Smooth muscle cell (in vitro differentiated cells): ENCODE measurements at regions not wholly inside any gene's neighbourhood (a gene's known extent, or its start where the extent isn't known, plus 50 kb on each side); places are given as distances from the start of the nearest gene placed in this dataset.

Source experiments
- DNase-seq: peaks from one replicate; lab custom pipeline; 2025; ENCODE audit not compliant: unreplicated experiment; lab: John Stamatoyannopoulos, UW
- H2AFZ ChIP-seq: fragments of 200-600 bp; sonication (generic); 2 replicates; pipeline ENCODE4 v1.6.0; 2016; ENCODE audit warnings: antibody characterized with exemption, low read depth, mild to moderate bottlenecking
- H3F3A ChIP-seq: fragments of 200-600 bp; sonication (generic); 2 replicates; pipeline ENCODE4 v1.6.0; 2017; ENCODE audit warnings: antibody characterized with exemption, low read depth
- H3K27ac ChIP-seq: fragments of 200-600 bp; sonication (generic); 2 replicates; pipeline ENCODE4 v1.5.1; 2016; ENCODE audit warnings: low read depth, mild to moderate bottlenecking
- H3K27me3 ChIP-seq: fragments of 200-600 bp; sonication (generic); 2 replicates; pipeline ENCODE4 v1.6.1; 2016; ENCODE audit warnings: low read depth, mild to moderate bottlenecking
- H3K36me3 ChIP-seq: fragments of 200-600 bp; sonication (generic); 2 replicates; pipeline ENCODE4 v1.5.1; 2016; ENCODE audit warnings: low read depth
- H3K4me1 ChIP-seq: fragments of 200-600 bp; sonication (generic); 2 replicates; pipeline ENCODE4 v1.5.1; 2016; ENCODE audit warnings: low read depth
- H3K4me2 ChIP-seq: fragments of 200-600 bp; sonication (generic); 2 replicates; pipeline ENCODE4 v1.6.0; 2016; ENCODE audit warnings: mild to moderate bottlenecking
- H3K4me3 ChIP-seq: fragments of 200-600 bp; sonication (generic); 2 replicates; pipeline ENCODE4 v1.5.1; 2016; ENCODE audit warnings: mild to moderate bottlenecking
- H3K79me2 ChIP-seq: fragments of 200-600 bp; sonication (generic); 2 replicates; pipeline ENCODE4 v1.6.0; 2016; ENCODE audit warnings: low read depth, mild to moderate bottlenecking
- H3K9ac ChIP-seq: fragments of 200-600 bp; sonication (generic); 2 replicates; pipeline ENCODE4 v1.6.0; 2016; ENCODE audit warnings: low read depth
- H3K9me3 ChIP-seq: fragments of 200-600 bp; sonication (generic); replicated peaks from 2 replicates; pipeline ENCODE4 v1.5.1; 2016; ENCODE audit warnings: low read depth
- H4K20me1 ChIP-seq: fragments of 200-600 bp; sonication (generic); 2 replicates; pipeline ENCODE4 v1.6.0; 2016; ENCODE audit warnings: low read depth
- WGBS: methylation state at CpG from one replicate; pipeline ENCODE4 v1.1.7; 2016; ENCODE audit warnings: low lambda C conversion rate; 5-methylcytosine and 5-hydroxymethylcytosine counted together
- TF ChIP-seq, protein P1 (sequence below): fragments of 200-600 bp; sonication (generic); IDR thresholded peaks from 2 replicates; pipeline ENCODE4 v1.5.1; 2017; ENCODE audit warnings: borderline replicate concordance, mild to moderate bottlenecking, antibody characterized with exemption; ENCODE audit not compliant: insufficient read depth, poor library complexity, severe bottlenecking

DNA sequence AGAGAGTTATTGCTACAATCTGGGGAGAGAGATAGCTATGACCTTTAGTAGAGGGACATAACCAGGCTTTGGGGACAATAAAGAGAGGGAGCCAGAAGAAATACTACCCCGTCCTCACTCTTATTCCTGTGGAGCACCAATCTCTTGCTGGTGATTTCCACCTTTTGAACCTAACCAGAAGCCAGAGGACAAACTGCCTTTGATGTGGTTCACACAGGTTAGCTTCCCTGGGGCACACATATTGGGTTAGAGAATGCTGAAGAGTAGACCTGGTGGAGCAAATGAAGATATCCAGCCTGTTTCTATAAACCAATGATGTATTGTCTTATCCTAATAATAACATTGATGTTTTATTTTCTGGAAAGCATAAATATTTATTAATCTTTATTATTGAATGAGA lies 399.3 kb downstream of the HTR7 start:
- Histone ChIP-seq H3K36me3 (no peaks in the 10 kb centered on the region), H3K27ac (no peak overlapping the region), H3K9ac (no peak overlapping the region), H3K9me3 (no peaks in the 10 kb centered on the region), H3F3A (peaks cover 10% of the 10 kb centered on the region), H3K4me3 (no peak overlapping the region), H2AFZ (no peak overlapping the region), H3K4me2 (no peak overlapping the region), H4K20me1 (no peaks in the 10 kb centered on the region), H3K4me1 (no peaks in the 10 kb centered on the region), H3K27me3 (no peaks in the 10 kb centered on the region), H3K79me2 (no peaks in the 10 kb centered on the region)
- DNase-seq = no peak
- TF ChIP-seq, protein P1, sequence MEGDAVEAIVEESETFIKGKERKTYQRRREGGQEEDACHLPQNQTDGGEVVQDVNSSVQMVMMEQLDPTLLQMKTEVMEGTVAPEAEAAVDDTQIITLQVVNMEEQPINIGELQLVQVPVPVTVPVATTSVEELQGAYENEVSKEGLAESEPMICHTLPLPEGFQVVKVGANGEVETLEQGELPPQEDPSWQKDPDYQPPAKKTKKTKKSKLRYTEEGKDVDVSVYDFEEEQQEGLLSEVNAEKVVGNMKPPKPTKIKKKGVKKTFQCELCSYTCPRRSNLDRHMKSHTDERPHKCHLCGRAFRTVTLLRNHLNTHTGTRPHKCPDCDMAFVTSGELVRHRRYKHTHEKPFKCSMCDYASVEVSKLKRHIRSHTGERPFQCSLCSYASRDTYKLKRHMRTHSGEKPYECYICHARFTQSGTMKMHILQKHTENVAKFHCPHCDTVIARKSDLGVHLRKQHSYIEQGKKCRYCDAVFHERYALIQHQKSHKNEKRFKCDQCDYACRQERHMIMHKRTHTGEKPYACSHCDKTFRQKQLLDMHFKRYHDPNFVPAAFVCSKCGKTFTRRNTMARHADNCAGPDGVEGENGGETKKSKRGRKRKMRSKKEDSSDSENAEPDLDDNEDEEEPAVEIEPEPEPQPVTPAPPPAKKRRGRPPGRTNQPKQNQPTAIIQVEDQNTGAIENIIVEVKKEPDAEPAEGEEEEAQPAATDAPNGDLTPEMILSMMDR = no peak
- 61% methylated on average over 1 of the region's 1 CpG for WGBS

DNA sequence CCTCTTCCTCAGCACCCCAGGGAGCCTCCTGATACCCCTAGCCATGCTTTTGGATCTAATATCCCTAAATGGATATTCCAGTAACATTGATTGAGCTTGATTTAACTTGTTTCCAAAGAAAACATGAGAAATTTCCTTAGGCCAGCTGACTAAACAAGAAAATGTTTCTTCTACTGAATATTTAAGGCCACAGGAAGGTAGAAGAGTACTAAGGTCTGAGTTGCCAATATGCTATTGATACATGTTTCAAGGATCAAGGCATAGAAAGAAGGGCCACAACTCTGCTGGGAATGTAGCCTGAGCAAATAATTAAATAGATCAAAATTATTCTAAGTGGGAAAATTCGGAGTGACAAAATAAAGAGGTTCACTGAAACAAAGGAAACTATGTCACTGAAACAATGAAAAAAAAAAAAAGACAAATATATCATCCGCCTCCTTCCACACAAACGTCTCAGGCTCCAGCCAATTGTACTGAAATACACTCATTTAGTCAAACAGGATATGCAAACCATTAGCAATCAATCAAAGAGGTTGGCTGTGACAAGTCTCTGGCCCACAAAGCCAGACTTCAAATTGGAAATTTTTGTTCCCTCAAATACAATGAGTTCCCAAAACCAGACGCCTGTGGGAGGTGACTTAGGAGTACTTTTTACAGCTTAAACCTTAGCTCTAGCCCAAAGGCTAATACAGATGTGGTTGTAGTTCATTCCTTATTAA lies 396.2 kb downstream of the HTR7 start:
- H4K20me1 ChIP-seq = no peaks in the 10 kb centered on the region
- 71% methylated on average over 4 of the region's 4 CpGs for WGBS
- H3K9me3 ChIP-seq = no peaks in the 10 kb centered on the region
- no peaks in the 10 kb centered on the region for H3K4me1 ChIP-seq
- no peak for DNase-seq
- H3K4me3 ChIP-seq = no peak overlapping the region
- no peak overlapping the region for H3K4me2 ChIP-seq
- peak overlapping the region; percentile 75 for H3K27ac ChIP-seq
- no peak overlapping the region for H2AFZ ChIP-seq
- TF ChIP-seq, protein P1 = no peak
- no peaks in the 10 kb centered on the region for H3K79me2 ChIP-seq
- no peaks in the 10 kb centered on the region for H3K36me3 ChIP-seq
- H3F3A ChIP-seq = peaks cover 11% of the 10 kb centered on the region
- no peak overlapping the region for H3K9ac ChIP-seq
- H3K27me3 ChIP-seq = no peaks in the 10 kb centered on the region

DNA sequence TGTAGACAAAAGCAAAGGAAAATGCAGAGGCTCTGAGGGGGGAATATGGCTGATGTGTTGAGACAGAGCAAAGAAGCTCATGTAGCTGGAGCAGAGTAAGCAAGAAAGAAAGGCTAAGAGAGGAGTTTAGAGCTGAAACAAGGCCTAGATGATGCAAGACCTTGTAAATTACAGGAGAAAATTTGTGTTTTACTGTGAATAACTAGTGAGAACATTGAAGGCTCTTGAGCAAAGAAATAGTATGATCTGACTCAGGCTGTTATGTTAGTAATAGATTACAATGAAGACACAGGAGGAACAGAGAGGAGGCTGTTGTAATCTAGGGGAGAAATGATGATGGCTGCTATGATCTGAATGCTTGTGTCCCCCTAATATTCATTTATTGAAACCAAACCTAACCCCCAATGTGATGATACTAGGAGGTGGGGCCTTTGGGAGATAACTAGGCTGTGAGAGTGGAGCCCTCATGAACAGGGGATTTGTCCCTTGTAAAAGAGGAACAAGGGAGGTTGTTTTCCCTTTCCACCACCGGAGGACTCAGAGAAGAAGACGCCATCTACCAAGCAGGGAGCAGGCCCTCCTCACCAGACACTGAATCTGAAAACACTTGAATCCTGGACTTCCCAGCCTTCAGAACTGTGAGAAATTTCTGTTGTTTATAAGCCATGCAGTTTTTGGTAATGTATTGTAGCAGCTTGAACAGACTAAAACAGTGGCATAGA lies 394.9 kb downstream of the HTR7 start:
- Histone ChIP-seq H3F3A (peaks cover 11% of the 10 kb centered on the region), H3K79me2 (no peaks in the 10 kb centered on the region), H3K36me3 (no peaks in the 10 kb centered on the region), H3K9ac (no peak overlapping the region), H3K4me3 (no peak overlapping the region), H3K27me3 (no peaks in the 10 kb centered on the region), H3K27ac (peak overlapping the region; percentile 75), H4K20me1 (no peaks in the 10 kb centered on the region), H3K9me3 (no peaks in the 10 kb centered on the region), H3K4me2 (peak overlapping the region; percentile 55), H2AFZ (peak overlapping the region; percentile 89), H3K4me1 (no peaks in the 10 kb centered on the region)
- 71% methylated on average over 2 of the region's 2 CpGs for WGBS
- TF ChIP-seq, protein P1 = no peak
- DNase-seq = no peak

DNA sequence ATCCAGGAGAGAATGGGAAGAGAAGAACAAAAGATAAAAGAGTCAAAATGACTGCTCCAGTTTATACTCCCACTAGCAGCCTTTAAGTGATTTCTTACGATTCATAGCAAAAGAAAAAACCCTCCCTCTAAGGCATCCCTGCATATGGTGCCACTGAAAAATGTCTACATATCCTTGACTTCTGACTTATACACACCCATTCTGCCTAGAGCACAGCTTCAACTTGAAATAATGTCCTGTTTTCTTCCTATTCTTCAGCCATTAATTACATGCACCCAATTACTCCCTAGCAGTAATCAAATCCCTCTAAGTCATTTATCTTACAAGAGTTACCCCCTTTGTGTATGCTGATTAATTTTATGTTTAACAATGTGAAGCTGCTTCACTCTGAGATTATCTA lies 393.5 kb downstream of the HTR7 start:
- 87% methylated on average over 1 of the region's 1 CpG for WGBS
- TF ChIP-seq, protein P1 = no peak

More for the DNA sequence above, 393.5 kb downstream of the HTR7 start:
- H3K9ac ChIP-seq = no peak overlapping the region
- no peaks in the 10 kb centered on the region for H4K20me1 ChIP-seq
- H3K9me3 ChIP-seq = no peaks in the 10 kb centered on the region
- H3K4me2 ChIP-seq = peak overlapping the region; percentile 55
- no peaks in the 10 kb centered on the region for H3K27me3 ChIP-seq
- no peaks in the 10 kb centered on the region for H3K79me2 ChIP-seq
- no peaks in the 10 kb centered on the region for H3K36me3 ChIP-seq
- H3K27ac ChIP-seq = no peak overlapping the region
- peak overlapping the region; percentile 46 for H2AFZ ChIP-seq
- DNase-seq = no peak
- H3K4me1 ChIP-seq = no peaks in the 10 kb centered on the region
- H3K4me3 ChIP-seq = no peak overlapping the region
- H3F3A ChIP-seq = peaks cover 11% of the 10 kb centered on the region
